ENCODE measurements at regions not wholly inside any gene's neighbourhood (a gene's known extent, or its start where the extent isn't known, plus 50 kb on each side); places are given as distances from the start of the nearest gene placed in this dataset.

- TF ChIP-seq, protein P1, sequence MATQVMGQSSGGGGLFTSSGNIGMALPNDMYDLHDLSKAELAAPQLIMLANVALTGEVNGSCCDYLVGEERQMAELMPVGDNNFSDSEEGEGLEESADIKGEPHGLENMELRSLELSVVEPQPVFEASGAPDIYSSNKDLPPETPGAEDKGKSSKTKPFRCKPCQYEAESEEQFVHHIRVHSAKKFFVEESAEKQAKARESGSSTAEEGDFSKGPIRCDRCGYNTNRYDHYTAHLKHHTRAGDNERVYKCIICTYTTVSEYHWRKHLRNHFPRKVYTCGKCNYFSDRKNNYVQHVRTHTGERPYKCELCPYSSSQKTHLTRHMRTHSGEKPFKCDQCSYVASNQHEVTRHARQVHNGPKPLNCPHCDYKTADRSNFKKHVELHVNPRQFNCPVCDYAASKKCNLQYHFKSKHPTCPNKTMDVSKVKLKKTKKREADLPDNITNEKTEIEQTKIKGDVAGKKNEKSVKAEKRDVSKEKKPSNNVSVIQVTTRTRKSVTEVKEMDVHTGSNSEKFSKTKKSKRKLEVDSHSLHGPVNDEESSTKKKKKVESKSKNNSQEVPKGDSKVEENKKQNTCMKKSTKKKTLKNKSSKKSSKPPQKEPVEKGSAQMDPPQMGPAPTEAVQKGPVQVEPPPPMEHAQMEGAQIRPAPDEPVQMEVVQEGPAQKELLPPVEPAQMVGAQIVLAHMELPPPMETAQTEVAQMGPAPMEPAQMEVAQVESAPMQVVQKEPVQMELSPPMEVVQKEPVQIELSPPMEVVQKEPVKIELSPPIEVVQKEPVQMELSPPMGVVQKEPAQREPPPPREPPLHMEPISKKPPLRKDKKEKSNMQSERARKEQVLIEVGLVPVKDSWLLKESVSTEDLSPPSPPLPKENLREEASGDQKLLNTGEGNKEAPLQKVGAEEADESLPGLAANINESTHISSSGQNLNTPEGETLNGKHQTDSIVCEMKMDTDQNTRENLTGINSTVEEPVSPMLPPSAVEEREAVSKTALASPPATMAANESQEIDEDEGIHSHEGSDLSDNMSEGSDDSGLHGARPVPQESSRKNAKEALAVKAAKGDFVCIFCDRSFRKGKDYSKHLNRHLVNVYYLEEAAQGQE (IDR thresholded peaks at IDR 0.05; ENCODE audit: insufficient read depth in 1 of 2, low read depth in 2 of 2, low read length in 2 of 2) = no peak
- TF ChIP-seq FOXP2 (optimal IDR thresholded peaks at IDR 0.05; ENCODE audit: borderline replicate concordance, extremely low read depth, extremely low read length, insufficient read depth) = no peak
- TF ChIP-seq TAF1 (IDR thresholded peaks at IDR 0.05; ENCODE audit: borderline replicate concordance, insufficient read depth, low read length) = no peak
- no peak for TF ChIP-seq POLR2AphosphoS5 (IDR thresholded peaks at IDR 0.05; ENCODE audit: low read depth, low read length)
- TF ChIP-seq SIN3A (IDR thresholded peaks at IDR 0.05; ENCODE audit: borderline replicate concordance, insufficient read depth, low read length) = no peak
Measured at GRCh38 chr10:128578766-128579165, 452.5 kb upstream of the MKI67 start.

GRCh38 chr10:128579280-128579865, 453.1 kb upstream of the MKI67 start:
- TF ChIP-seq POLR2AphosphoS5 (IDR thresholded peaks at IDR 0.05; ENCODE audit: low read depth, low read length) = no peak
- TF ChIP-seq FOXP2 (optimal IDR thresholded peaks at IDR 0.05; ENCODE audit: borderline replicate concordance, extremely low read depth, extremely low read length, insufficient read depth) = no peak
- no peak for TF ChIP-seq TAF1 (IDR thresholded peaks at IDR 0.05; ENCODE audit: borderline replicate concordance, insufficient read depth, low read length)
- no peak for TF ChIP-seq SIN3A (IDR thresholded peaks at IDR 0.05; ENCODE audit: borderline replicate concordance, insufficient read depth, low read length)
- TF ChIP-seq, protein P1 (IDR thresholded peaks at IDR 0.05; ENCODE audit: insufficient read depth in 1 of 2, low read depth in 2 of 2, low read length in 2 of 2) = no peak

- TF ChIP-seq, protein P1 (IDR thresholded peaks at IDR 0.05; ENCODE audit: insufficient read depth in 1 of 2, low read depth in 2 of 2, low read length in 2 of 2) = no peak
- no peak for TF ChIP-seq TAF1 (IDR thresholded peaks at IDR 0.05; ENCODE audit: borderline replicate concordance, insufficient read depth, low read length)
- TF ChIP-seq FOXP2 (optimal IDR thresholded peaks at IDR 0.05; ENCODE audit: borderline replicate concordance, extremely low read depth, extremely low read length, insufficient read depth) = no peak
- TF ChIP-seq SIN3A (IDR thresholded peaks at IDR 0.05; ENCODE audit: borderline replicate concordance, insufficient read depth, low read length) = no peak
- TF ChIP-seq POLR2AphosphoS5 (IDR thresholded peaks at IDR 0.05; ENCODE audit: low read depth, low read length) = no peak
Measured at GRCh38 chr10:128579901-128580300, 453.7 kb upstream of the MKI67 start.

GRCh38 chr10:128587689-128588088, 461.5 kb upstream of the MKI67 start:
- TF ChIP-seq FOXP2 (optimal IDR thresholded peaks at IDR 0.05; ENCODE audit: borderline replicate concordance, extremely low read depth, extremely low read length, insufficient read depth) (no peak), POLR2AphosphoS5 (IDR thresholded peaks at IDR 0.05; ENCODE audit: low read depth, low read length) (no peak), SIN3A (IDR thresholded peaks at IDR 0.05; ENCODE audit: borderline replicate concordance, insufficient read depth, low read length) (no peak), TAF1 (IDR thresholded peaks at IDR 0.05; ENCODE audit: borderline replicate concordance, insufficient read depth, low read length) (no peak)
- TF ChIP-seq, protein P1 (IDR thresholded peaks at IDR 0.05; ENCODE audit: insufficient read depth in 1 of 2, low read depth in 2 of 2, low read length in 2 of 2) = no peak

Data from PFSK-1 (cell line).